ENCODE measurements at regions not wholly inside any gene's neighbourhood (a gene's known extent, or its start where the extent isn't known, plus 50 kb on each side); places are given as distances from the start of the nearest gene placed in this dataset.
A peak's percentile ranks its signal among the peaks of the same experiment; 100 is the strongest.

GRCh38 chr4:119729835-119730670 lies 101.4 kb upstream of the PDE5A start:
- Histone ChIP-seq H3K36me3 (ENCODE audit: control insufficient read depth in 1 of 2, insufficient read depth in 2 of 2, low read length in 2 of 2) (no peaks in the 10 kb centered on the region), H3K9me3 (ENCODE audit: control insufficient read depth in 1 of 2, low read length in 2 of 2) (peaks cover 0 to 3% of the 10 kb centered on the region in 2 donors), H3K4me1 (ENCODE audit: control insufficient read depth in 1 of 2, insufficient read depth in 2 of 2, low read length in 2 of 2) (peaks cover 5 to 23% of the 10 kb centered on the region in 2 donors), H3K27ac (ENCODE audit: low read length) (peak overlapping the region; percentile 11), H3K4me3 (ENCODE audit: low read depth in 1 of 2, low read length in 2 of 2) (no peak overlapping the region), H3K27me3 (ENCODE audit: low read depth, low read length) (no peaks in the 10 kb centered on the region)

GRCh38 chr4:119728692-119729593 lies 100.3 kb upstream of the PDE5A start:
- peaks cover 0 to 3% of the 10 kb centered on the region in 2 donors for H3K9me3 ChIP-seq (ENCODE audit: control insufficient read depth in 1 of 2, low read length in 2 of 2)
- H3K27me3 ChIP-seq (ENCODE audit: low read depth, low read length): no peaks in the 10 kb centered on the region
- no peak overlapping the region for H3K4me3 ChIP-seq (ENCODE audit: low read depth in 1 of 2, low read length in 2 of 2)
- H3K27ac ChIP-seq (ENCODE audit: low read length): no peak overlapping the region
- H3K4me1 ChIP-seq (ENCODE audit: control insufficient read depth in 1 of 2, insufficient read depth in 2 of 2, low read length in 2 of 2): peaks cover 0 to 26% of the 10 kb centered on the region in 2 donors
- no peaks in the 10 kb centered on the region for H3K36me3 ChIP-seq (ENCODE audit: control insufficient read depth in 1 of 2, insufficient read depth in 2 of 2, low read length in 2 of 2)

GRCh38 chr4:119728185-119728584 lies 99.6 kb upstream of the PDE5A start:
- Histone ChIP-seq H3K36me3 (ENCODE audit: control insufficient read depth in 1 of 2, insufficient read depth in 2 of 2, low read length in 2 of 2) (no peaks in the 10 kb centered on the region), H3K9me3 (ENCODE audit: control insufficient read depth in 1 of 2, low read length in 2 of 2) (peaks cover 0 to 3% of the 10 kb centered on the region in 2 donors), H3K27ac (ENCODE audit: low read length) (no peak overlapping the region), H3K4me1 (ENCODE audit: control insufficient read depth in 1 of 2, insufficient read depth in 2 of 2, low read length in 2 of 2) (peaks cover 0 to 26% of the 10 kb centered on the region in 2 donors), H3K27me3 (ENCODE audit: low read depth, low read length) (no peaks in the 10 kb centered on the region), H3K4me3 (ENCODE audit: low read depth in 1 of 2, low read length in 2 of 2) (no peak overlapping the region)

GRCh38 chr4:119726505-119726904 lies 97.9 kb upstream of the PDE5A start:
- peaks cover 0 to 3% of the 10 kb centered on the region in 2 donors for H3K9me3 ChIP-seq (ENCODE audit: control insufficient read depth in 1 of 2, low read length in 2 of 2)
- H3K4me1 ChIP-seq (ENCODE audit: control insufficient read depth in 1 of 2, insufficient read depth in 2 of 2, low read length in 2 of 2): peaks cover 0 to 26% of the 10 kb centered on the region in 2 donors
- no peaks in the 10 kb centered on the region for H3K27me3 ChIP-seq (ENCODE audit: low read depth, low read length)
- H3K4me3 ChIP-seq (ENCODE audit: low read depth in 1 of 2, low read length in 2 of 2): no peak overlapping the region
- no peaks in the 10 kb centered on the region for H3K36me3 ChIP-seq (ENCODE audit: control insufficient read depth in 1 of 2, insufficient read depth in 2 of 2, low read length in 2 of 2)
- no peak overlapping the region for H3K27ac ChIP-seq (ENCODE audit: low read length)

DNA sequence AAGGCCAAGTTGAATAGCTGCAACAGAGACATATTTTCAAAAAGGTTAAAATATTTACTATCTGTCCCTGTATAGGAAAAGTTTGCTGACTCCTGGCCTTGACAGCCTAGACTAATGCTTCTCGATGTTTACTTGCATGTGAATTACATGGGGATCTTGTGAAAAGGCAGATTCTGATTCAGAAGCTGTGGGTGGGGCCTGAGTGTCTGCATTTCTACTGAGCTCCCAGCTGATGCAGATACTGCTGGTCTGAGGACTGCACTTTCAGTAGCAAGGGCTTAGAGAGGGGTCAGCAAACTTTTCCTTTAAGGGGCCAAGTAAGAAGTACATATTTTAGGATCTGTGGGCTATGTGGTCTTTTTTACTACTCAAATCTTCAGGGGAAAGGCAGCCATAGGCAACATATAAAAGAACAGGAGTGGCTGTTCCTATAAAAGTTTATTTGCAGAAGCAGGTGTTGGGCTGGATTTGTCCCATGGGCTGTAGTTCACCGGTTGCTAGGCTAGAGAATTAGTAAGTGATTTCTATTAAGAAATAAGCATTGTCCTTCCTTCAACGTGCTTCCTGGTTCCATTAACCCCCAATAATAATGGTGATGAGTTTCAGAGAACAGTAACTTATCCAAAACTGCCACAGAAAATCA lies 97.2 kb upstream of the PDE5A start:
- Histone ChIP-seq H3K27ac (ENCODE audit: low read length) (no peak overlapping the region), H3K36me3 (ENCODE audit: control insufficient read depth in 1 of 2, insufficient read depth in 2 of 2, low read length in 2 of 2) (no peaks in the 10 kb centered on the region), H3K4me3 (ENCODE audit: low read depth in 1 of 2, low read length in 2 of 2) (no peak overlapping the region), H3K4me1 (ENCODE audit: control insufficient read depth in 1 of 2, insufficient read depth in 2 of 2, low read length in 2 of 2) (peaks cover 0 to 25% of the 10 kb centered on the region in 2 donors), H3K9me3 (ENCODE audit: control insufficient read depth in 1 of 2, low read length in 2 of 2) (peaks cover 0 to 3% of the 10 kb centered on the region in 2 donors), H3K27me3 (ENCODE audit: low read depth, low read length) (no peaks in the 10 kb centered on the region)

- Histone ChIP-seq H3K27me3 (ENCODE audit: low read depth, low read length) (no peaks in the 10 kb centered on the region), H3K36me3 (ENCODE audit: control insufficient read depth in 1 of 2, insufficient read depth in 2 of 2, low read length in 2 of 2) (no peaks in the 10 kb centered on the region), H3K9me3 (ENCODE audit: control insufficient read depth in 1 of 2, low read length in 2 of 2) (peaks cover 0 to 3% of the 10 kb centered on the region in 2 donors), H3K4me3 (ENCODE audit: low read depth in 1 of 2, low read length in 2 of 2) (no peak overlapping the region), H3K27ac (ENCODE audit: low read length) (no peak overlapping the region), H3K4me1 (ENCODE audit: control insufficient read depth in 1 of 2, insufficient read depth in 2 of 2, low read length in 2 of 2) (peaks cover 0 to 17% of the 10 kb centered on the region in 2 donors)
Measured at GRCh38 chr4:119725011-119725410, 96.4 kb upstream of the PDE5A start.

GRCh38 chr4:119722670-119723069 lies 94.1 kb upstream of the PDE5A start:
- Histone ChIP-seq H3K27ac (ENCODE audit: low read length) (no peak overlapping the region), H3K27me3 (ENCODE audit: low read depth, low read length) (no peaks in the 10 kb centered on the region), H3K36me3 (ENCODE audit: control insufficient read depth in 1 of 2, insufficient read depth in 2 of 2, low read length in 2 of 2) (no peaks in the 10 kb centered on the region), H3K4me3 (ENCODE audit: low read depth in 1 of 2, low read length in 2 of 2) (no peak overlapping the region), H3K4me1 (ENCODE audit: control insufficient read depth in 1 of 2, insufficient read depth in 2 of 2, low read length in 2 of 2) (peaks cover 0 to 17% of the 10 kb centered on the region in 2 donors), H3K9me3 (ENCODE audit: control insufficient read depth in 1 of 2, low read length in 2 of 2) (peaks cover 2 to 3% of the 10 kb centered on the region in 2 donors)

DNA sequence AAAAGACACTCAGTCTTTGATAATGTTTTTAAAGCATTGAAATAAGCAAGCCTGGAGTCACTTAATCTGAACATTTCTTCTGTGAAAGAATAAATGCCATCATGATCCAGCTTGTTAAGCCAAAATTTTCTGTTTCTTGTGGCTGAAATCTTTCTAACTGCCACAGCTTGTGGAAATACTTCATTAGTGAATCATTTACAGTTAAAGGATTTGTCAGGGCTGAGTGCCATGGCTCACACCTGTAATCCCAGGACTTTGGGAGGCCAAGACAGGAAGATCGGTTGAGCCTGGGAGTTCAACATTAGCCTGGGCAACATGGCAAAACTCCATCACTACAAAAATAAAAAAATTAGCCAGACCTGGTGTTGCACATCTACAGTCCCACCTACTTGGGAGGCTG lies 93.3 kb upstream of the PDE5A start:
- Histone ChIP-seq H3K36me3 (ENCODE audit: control insufficient read depth in 1 of 2, insufficient read depth in 2 of 2, low read length in 2 of 2) (no peaks in the 10 kb centered on the region), H3K27me3 (ENCODE audit: low read depth, low read length) (no peaks in the 10 kb centered on the region), H3K4me1 (ENCODE audit: control insufficient read depth in 1 of 2, insufficient read depth in 2 of 2, low read length in 2 of 2) (peaks cover 0 to 17% of the 10 kb centered on the region in 2 donors), H3K4me3 (ENCODE audit: low read depth in 1 of 2, low read length in 2 of 2) (no peak overlapping the region), H3K9me3 (ENCODE audit: control insufficient read depth in 1 of 2, low read length in 2 of 2) (peaks cover 3 to 6% of the 10 kb centered on the region in 2 donors), H3K27ac (ENCODE audit: low read length) (no peak overlapping the region)

- H3K4me3 ChIP-seq (ENCODE audit: low read depth in 1 of 2, low read length in 2 of 2): no peak overlapping the region
- no peak overlapping the region for H3K27ac ChIP-seq (ENCODE audit: low read length)
- peaks cover 3 to 6% of the 10 kb centered on the region in 2 donors for H3K9me3 ChIP-seq (ENCODE audit: control insufficient read depth in 1 of 2, low read length in 2 of 2)
Measured at GRCh38 chr4:119715490-119716445, 87.2 kb upstream of the PDE5A start.

GRCh38 chr4:119709418-119709817 lies 80.8 kb upstream of the PDE5A start:
- Histone ChIP-seq H3K27me3 (ENCODE audit: low read depth, low read length) (no peaks in the 10 kb centered on the region), H3K4me3 (ENCODE audit: low read depth in 1 of 2, low read length in 2 of 2) (no peak overlapping the region), H3K27ac (ENCODE audit: low read length) (no peak overlapping the region), H3K36me3 (ENCODE audit: control insufficient read depth in 1 of 2, insufficient read depth in 2 of 2, low read length in 2 of 2) (no peaks in the 10 kb centered on the region), H3K4me1 (ENCODE audit: control insufficient read depth in 1 of 2, insufficient read depth in 2 of 2, low read length in 2 of 2) (no peaks in the 10 kb centered on the region), H3K9me3 (ENCODE audit: control insufficient read depth in 1 of 2, low read length in 2 of 2) (no peaks in the 10 kb centered on the region)

More at GRCh38 chr4:119715490-119716445, 87.2 kb upstream of the PDE5A start:
- Histone ChIP-seq H3K4me1 (ENCODE audit: control insufficient read depth in 1 of 2, insufficient read depth in 2 of 2, low read length in 2 of 2) (no peaks in the 10 kb centered on the region), H3K27me3 (ENCODE audit: low read depth, low read length) (no peaks in the 10 kb centered on the region), H3K36me3 (ENCODE audit: control insufficient read depth in 1 of 2, insufficient read depth in 2 of 2, low read length in 2 of 2) (no peaks in the 10 kb centered on the region)

Measured in muscle layer of duodenum (tissue), 2 donors.